ENCODE measurements at regions not wholly inside any gene's neighbourhood (a gene's known extent, or its start where the extent isn't known, plus 50 kb on each side); places are given as distances from the start of the nearest gene placed in this dataset.

- TF ChIP-seq SETDB1 (IDR thresholded peaks at IDR 0.05; ENCODE audit: insufficient read length, low read length): no peak
- TF ChIP-seq ZNF138 (tag by site-specific recombination; IDR thresholded peaks at IDR 0.05; ENCODE audit: borderline replicate concordance): no peak
- TF ChIP-seq CTCF (tag by site-specific recombination; IDR thresholded peaks at IDR 0.05): no peak
- TF ChIP-seq REPIN1 (tag by site-specific recombination; IDR thresholded peaks at IDR 0.05; ENCODE audit: low read depth): no peak
- TF ChIP-seq ZNF701 (tag by site-specific recombination; IDR thresholded peaks at IDR 0.05): no peak
- no peak for TF ChIP-seq ZNF274 (IDR thresholded peaks at IDR 0.05; ENCODE audit: low read length)
- TF ChIP-seq ZNF274 (tag by site-specific recombination; IDR thresholded peaks at IDR 0.05; ENCODE audit: borderline replicate concordance): no peak
- no peak for TF ChIP-seq ZNF121 (tag by site-specific recombination; IDR thresholded peaks at IDR 0.05)
- no peak for TF ChIP-seq ZBTB7A (tag by site-specific recombination; IDR thresholded peaks at IDR 0.05; ENCODE audit: low read depth)
- no peak for TF ChIP-seq YY2 (tag by site-specific recombination; IDR thresholded peaks at IDR 0.05)
- no peak for TF ChIP-seq ZNF266 (tag by site-specific recombination; IDR thresholded peaks at IDR 0.05; ENCODE audit: low read depth)
- TF ChIP-seq ZNF423 (tag by site-specific recombination; IDR thresholded peaks at IDR 0.05): no peak
Measured at GRCh38 chr2:104438481-104438880, 415.4 kb upstream of the POU3F3 start.
